Kidney glomerular epithelial cell (primary cell): ENCODE measurements at regions not wholly inside any gene's neighbourhood (a gene's known extent, or its start where the extent isn't known, plus 50 kb on each side); places are given as distances from the start of the nearest gene placed in this dataset.
"Not testable (repeated sequence)": the region's sequence is repeated elsewhere in the genome, so short reads cannot be mapped to it uniquely, and the experiment has no call there.

Experiments
- DNase-seq: peaks from one replicate; lab custom pipeline; 2025; lab: John Stamatoyannopoulos, UW

GRCh38 chr18:22739789-22740188 is 193.3 kb upstream of the RBBP8 start:
- DNase-seq, result no peak

- no peak for DNase-seq
These were observed 191.8 kb upstream of the RBBP8 start for GRCh38 chr18:22741318-22741717.

DNA sequence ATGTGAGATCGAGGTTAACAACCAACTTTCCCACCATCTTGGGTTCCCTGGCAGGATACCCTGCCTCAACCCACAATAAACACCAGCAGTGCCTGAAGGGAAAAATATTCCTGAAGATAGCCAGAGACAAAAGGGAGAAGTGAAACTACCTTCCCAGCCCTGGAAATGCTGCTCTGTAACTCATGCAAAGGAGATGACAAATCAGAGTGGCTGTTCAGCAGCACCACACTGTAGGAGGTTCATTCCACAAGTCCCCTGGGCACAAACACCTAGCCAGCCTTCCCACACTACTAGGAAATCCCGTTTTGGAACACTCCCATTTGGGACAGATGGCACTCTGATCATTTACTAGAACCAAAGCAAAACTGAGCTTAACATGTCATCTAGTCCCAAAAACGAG is 190.7 kb upstream of the RBBP8 start:
- no peak for DNase-seq

DNA sequence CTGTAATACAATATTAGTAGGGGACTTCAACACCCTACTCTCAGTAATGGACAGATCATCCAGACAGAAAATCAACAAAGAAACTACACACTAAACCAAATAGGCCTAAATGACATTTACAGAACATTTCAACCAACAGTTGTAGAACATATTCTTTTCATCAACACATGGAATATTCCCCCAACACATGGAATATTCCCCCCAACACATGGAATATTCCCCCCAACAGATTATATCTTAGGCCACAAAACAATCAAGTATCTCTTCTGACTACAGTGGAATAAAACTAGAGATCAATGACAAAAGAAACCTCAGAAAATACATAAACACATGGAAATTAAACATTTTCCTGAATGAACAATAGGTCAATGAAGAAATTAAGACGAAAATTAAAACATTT is 187.2 kb upstream of the RBBP8 start:
- no peak for DNase-seq

DNA sequence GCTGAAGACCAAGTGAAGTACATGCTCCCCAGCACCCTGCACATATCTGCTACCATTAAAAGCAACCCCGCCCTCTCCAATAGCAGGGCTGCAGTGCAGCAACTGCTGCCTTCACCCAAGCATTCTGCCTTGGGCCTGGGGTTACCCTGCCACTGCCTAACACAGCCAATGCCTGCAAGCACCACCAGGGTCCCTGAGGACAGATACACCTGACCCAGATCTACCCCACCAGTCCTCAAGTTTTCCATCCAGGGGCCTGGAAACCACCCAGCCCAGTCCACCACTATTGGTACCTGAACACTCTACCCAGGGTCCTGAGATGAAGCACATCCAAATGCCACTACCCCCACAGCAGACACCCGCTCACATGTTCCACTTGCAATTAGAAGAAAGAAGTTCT is 181.1 kb upstream of the RBBP8 start:
- DNase-seq, result no peak

- no peak for DNase-seq
These were observed 179.8 kb upstream of the RBBP8 start for GRCh38 chr18:22753130-22753831.

GRCh38 chr18:22764005-22764404 is 169.1 kb upstream of the RBBP8 start:
- not testable (repeated sequence) for DNase-seq

GRCh38 chr18:22765896-22766295 is 167.2 kb upstream of the RBBP8 start:
- no peak for DNase-seq

DNA sequence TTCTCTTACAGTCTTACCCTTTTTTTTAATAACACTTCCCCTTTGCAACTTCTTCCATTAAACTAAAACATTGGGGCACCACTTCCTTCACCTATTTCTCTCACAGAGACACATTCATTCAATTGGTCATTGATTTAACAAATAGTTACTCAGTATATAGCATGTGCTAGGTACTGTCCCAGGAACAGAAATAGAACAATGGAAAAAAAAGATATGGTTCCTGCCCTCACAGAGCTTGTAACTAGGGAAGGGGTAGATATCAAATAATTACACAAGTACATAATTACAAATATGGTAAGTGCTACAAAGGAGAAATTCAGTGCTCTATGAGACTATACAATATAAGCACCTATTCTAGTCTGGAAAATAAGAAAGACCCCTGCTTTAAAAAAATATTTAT is 165.5 kb upstream of the RBBP8 start:
- no peak for DNase-seq

DNA sequence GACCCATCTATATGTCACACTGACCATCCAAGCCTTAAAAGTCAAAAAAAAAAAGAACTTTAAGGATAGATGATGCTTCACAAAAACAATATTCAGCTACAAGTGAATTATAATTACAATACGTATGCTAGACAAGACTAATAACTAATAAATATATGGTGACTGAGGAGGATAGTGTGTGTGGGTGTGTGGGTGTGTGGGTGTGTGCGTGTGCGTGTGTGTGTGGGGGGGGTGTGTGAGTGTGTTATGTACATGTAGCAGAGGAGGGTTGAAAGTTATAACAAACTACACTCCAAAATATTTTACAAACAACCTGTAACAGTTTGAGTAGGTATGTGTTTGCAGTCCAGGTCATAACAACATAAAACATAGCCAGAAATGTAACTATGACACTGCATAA is 159.2 kb upstream of the RBBP8 start:
- no peak for DNase-seq

- no peak for DNase-seq
These were observed 154.1 kb upstream of the RBBP8 start for GRCh38 chr18:22778996-22779395.

DNA sequence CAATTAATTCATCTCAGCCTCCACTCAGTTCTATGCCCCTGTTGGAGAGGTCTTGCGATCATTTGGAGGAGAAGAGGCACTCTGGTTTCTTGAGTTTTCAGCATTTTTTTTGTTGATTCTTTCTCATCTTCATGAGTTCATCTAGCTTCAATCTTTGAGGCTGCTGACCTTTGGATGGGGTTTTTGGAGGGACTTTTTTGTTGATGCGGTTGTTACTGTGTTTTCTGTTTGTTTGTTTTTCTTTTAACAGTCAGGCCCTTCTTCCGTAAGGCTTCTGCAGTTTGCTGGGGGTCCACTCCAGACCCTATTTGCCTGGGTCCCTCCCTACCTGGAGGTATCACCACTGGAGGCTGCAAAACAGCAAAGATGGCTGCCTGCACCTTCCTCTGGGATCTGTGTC is 149.9 kb upstream of the RBBP8 start:
- DNase-seq, result no peak

DNA sequence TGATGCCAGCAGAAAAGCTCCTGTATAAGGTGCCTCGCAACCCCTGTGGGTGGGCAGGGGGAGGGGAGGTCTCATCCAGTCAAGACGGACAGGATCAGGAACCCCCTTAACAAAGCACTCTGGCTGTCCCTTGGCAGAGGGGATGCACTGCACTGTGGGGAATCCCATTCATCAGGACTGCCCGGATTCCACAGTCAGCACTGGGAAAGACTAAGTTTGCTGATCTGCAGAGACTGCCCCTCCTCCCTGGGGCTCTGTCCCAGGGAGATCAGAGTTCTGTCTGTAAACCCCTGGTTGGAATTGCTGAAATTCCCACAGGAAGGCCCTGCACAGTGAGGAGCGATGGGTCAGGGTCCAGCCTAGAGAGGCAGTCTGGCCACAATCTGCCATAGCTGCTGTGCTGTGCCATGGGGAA is 149.5 kb upstream of the RBBP8 start:
- no peak for DNase-seq

DNA sequence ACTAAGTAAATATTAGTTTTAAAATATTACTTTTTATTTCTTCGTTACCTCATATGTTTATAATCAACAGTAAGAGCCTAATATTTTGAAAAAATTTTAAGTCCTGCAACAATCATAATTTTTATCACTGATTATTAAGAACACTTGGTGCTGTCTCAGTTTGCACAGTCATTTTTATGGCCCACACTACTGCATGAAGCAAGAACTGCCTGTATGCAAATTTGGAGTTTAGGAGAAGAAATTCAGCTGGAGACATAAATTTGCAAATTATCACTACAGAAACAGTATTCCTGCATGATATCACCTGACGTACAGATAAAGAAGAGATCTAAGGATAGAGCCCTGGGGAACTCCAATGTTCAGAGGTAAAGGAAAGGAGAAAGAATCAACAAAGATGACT is 144.1 kb upstream of the RBBP8 start:
- DNase-seq, result no peak

DNA sequence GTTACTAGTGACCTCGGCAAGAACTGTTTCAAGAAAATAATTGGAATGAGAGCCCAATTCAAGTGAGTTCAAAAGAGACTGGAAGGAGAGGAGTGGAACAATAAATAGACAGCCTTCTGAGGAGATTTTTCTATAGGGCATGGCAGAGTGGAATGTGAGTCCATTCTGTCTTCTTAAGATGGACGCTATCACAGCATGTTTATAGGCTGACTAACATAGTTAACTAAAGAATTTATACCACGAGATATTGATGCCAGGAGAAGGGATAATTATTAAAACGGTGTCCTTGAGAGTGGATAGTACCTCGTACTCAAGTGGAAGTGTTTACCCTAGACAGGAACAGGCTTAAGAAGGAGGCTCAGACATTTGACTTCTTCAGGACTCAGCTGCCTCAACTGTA is 143.5 kb upstream of the RBBP8 start:
- peak; percentile 1 for DNase-seq

DNA sequence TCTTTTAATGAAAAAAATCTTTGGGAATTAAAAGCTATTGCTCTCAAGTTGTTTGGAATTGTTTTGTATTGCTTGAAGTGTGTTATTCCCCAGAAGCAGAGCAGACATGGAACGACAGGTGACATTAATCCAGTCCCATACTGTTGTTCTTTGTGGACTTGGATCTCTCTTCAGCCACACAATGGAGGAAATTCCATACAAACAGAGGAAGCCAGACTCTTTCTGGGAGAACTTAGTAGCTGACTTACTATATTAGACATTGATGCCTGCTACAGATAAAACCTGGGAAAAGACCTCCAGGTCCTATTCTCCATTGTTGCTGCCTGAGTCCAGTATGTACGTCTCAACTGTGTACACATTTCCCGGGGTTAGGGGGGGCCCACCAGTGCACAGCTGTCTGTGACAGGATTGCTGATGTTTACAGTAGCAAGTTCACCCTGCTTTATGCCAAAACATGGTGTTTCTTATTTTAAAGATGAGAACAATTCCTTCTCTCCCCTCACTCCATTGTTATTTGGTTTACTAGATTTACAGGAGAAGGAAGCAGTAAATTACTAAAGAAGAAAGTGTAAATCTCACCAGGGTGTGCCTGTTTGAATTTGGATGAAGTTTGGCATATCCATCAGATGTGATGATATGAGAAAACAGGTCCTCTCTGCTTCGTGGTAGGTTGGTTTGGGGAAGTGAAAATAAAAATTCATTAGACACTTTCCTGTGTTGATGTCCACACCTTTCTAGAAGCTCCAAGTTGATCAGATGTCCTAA is 142.4 kb upstream of the RBBP8 start:
- DNase-seq, result no peak

DNA sequence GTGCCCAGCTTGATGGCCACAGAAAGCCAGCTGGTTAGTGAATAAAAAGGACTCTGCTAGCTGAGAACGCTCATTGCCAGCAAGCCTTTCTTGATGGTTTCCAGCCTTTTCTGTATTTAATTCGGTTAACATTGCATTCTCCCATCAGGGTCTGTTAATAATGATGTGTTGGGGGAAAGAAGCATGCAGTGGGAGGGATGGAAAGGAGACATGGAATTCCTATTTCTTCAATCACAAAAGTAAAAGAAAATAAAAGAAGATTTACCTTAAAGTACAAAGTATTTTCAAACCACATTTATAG is 141.9 kb upstream of the RBBP8 start:
- no peak for DNase-seq

DNA sequence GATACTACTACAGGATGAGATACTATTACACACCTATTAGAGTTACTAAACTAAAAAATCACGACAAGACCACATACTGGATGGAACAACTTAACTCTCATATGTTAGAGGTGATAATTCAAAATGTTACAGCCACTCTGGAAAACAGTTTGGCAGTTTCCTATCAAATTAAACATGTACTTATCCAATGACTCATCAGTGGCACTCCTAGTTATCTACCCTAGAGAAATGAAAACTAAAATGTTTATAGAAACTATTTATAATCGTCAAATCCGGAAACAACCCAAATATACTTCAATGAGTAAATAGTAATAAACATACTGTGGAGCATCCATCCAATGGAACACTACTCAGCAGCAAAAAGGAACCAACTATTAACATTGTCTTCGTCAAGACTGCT is 137.0 kb upstream of the RBBP8 start:
- DNase-seq, result no peak

DNA sequence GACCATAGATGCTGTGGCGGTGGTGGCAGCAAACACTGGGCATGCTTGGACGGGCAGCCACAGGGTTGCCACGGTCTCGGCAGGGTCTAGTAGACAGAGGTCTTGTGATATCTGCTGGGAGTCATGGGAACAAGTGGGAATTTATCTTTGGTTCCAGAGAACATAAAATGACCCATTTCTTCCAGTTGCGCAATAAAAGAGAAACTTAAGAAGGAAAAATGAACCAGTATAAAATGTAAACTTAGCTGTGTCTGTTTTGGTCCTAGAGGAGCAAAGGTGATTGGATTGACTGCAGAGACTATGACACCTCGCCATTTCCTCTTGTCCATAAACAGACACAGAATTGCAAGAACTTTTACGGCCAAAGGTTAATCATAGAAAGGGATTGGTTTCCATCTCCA is 132.6 kb upstream of the RBBP8 start:
- DNase-seq, result no peak

GRCh38 chr18:22813648-22814328 is 119.3 kb upstream of the RBBP8 start:
- DNase-seq, result peak; percentile 60

GRCh38 chr18:22814329-22814703 is 118.8 kb upstream of the RBBP8 start:
- DNase-seq, result no peak

- DNase-seq, result no peak
These were observed 116.6 kb upstream of the RBBP8 start for GRCh38 chr18:22816266-22817176.
